IgD-negative memory B cell (primary cell): ENCODE measurements at regions not wholly inside any gene's neighbourhood (a gene's known extent, or its start where the extent isn't known, plus 50 kb on each side); places are given as distances from the start of the nearest gene placed in this dataset.
"Not testable (repeated sequence)": the region's sequence is repeated elsewhere in the genome, so short reads cannot be mapped to it uniquely, and the experiment has no call there.

Source experiments
- H3K27ac Mint-ChIP-seq, 3 donors: one replicate each; pipeline ENCODE4 v1.8.0; 2020 to 2022; ENCODE audit warnings: mild to moderate bottlenecking in 3 of 3, mixed read lengths in 3 of 3, moderate library complexity in 1 of 3
- H3K27me3 Mint-ChIP-seq: one replicate; pipeline ENCODE4 v1.8.0; 2021; ENCODE audit warnings: mixed read lengths
- H3K36me3 Mint-ChIP-seq: one replicate; pipeline ENCODE4 v1.8.0; 2020; ENCODE audit warnings: mild to moderate bottlenecking, mixed read lengths
- H3K4me1 Mint-ChIP-seq, 3 donors: one replicate each; pipeline ENCODE4 v1.8.0; 2020 to 2022; ENCODE audit warnings: mixed read lengths in 3 of 3, mild to moderate bottlenecking in 1 of 3
- H3K4me3 Mint-ChIP-seq, 4 donors: one replicate each; pipeline ENCODE4 v1.8.0; 2020 to 2022; ENCODE audit warnings: mild to moderate bottlenecking in 4 of 4, mixed read lengths in 4 of 4, moderate library complexity in 3 of 4
- H3K9me3 Mint-ChIP-seq, 3 donors: one replicate each; pipeline ENCODE4 v1.8.0; 2020 to 2021; ENCODE audit warnings: mixed read lengths in 3 of 3, mild to moderate bottlenecking in 1 of 3

GRCh38 chr4:32689518-32689917 is 1969.3 kb downstream of the PCDH7 start:
- H3K27ac Mint-ChIP-seq = no peak overlapping the region
- H3K36me3 Mint-ChIP-seq = no peaks in the 10 kb centered on the region
- H3K4me1 Mint-ChIP-seq = no peaks in the 10 kb centered on the region
- no peak overlapping the region for H3K4me3 Mint-ChIP-seq
- H3K9me3 Mint-ChIP-seq = peaks cover 0 to 11% (median 5%) of the 10 kb centered on the region in 3 donors
- no peaks in the 10 kb centered on the region for H3K27me3 Mint-ChIP-seq

GRCh38 chr4:32697281-32697814 is 1977.2 kb downstream of the PCDH7 start:
- Mint-ChIP-seq H3K4me1 (no peaks in the 10 kb centered on the region), H3K27me3 (no peaks in the 10 kb centered on the region), H3K9me3 (peaks cover 2 to 9% (median 5%) of the 10 kb centered on the region in 3 donors), H3K4me3 (no peak overlapping the region), H3K36me3 (no peaks in the 10 kb centered on the region), H3K27ac (no peak overlapping the region)

GRCh38 chr4:32700838-32701237 is 1980.7 kb downstream of the PCDH7 start:
- Mint-ChIP-seq H3K36me3 (no peaks in the 10 kb centered on the region), H3K27me3 (no peaks in the 10 kb centered on the region), H3K4me3 (no peak overlapping the region), H3K27ac (no peak overlapping the region), H3K9me3 (peaks cover 0 to 15% (median 0%) of the 10 kb centered on the region in 3 donors), H3K4me1 (no peaks in the 10 kb centered on the region)

- H3K27ac Mint-ChIP-seq = no peak overlapping the region
- H3K4me3 Mint-ChIP-seq = no peak overlapping the region
- H3K36me3 Mint-ChIP-seq = peaks cover 2% of the 10 kb centered on the region
- H3K9me3 Mint-ChIP-seq = peaks cover 4 to 30% (median 8%) of the 10 kb centered on the region in 3 donors
- H3K4me1 Mint-ChIP-seq = no peaks in the 10 kb centered on the region
- H3K27me3 Mint-ChIP-seq = no peaks in the 10 kb centered on the region
Observed at GRCh38 chr4:32706893-32707292, 1986.7 kb downstream of the PCDH7 start.

- not testable (repeated sequence) for H3K4me1 Mint-ChIP-seq, H3K36me3 Mint-ChIP-seq, H3K4me3 Mint-ChIP-seq, H3K9me3 Mint-ChIP-seq, H3K27me3 Mint-ChIP-seq, H3K27ac Mint-ChIP-seq
Observed at GRCh38 chr4:32716090-32716620, 1996.0 kb downstream of the PCDH7 start.

- H3K27ac Mint-ChIP-seq = no peak overlapping the region
- no peaks in the 10 kb centered on the region for H3K27me3 Mint-ChIP-seq
- no peak overlapping the region for H3K4me3 Mint-ChIP-seq
- peaks cover 0 to 4% (median 3%) of the 10 kb centered on the region in 3 donors for H3K9me3 Mint-ChIP-seq
- no peaks in the 10 kb centered on the region for H3K4me1 Mint-ChIP-seq
- no peaks in the 10 kb centered on the region for H3K36me3 Mint-ChIP-seq
Observed at GRCh38 chr4:32735856-32736590, 2015.9 kb downstream of the PCDH7 start.

GRCh38 chr4:32744211-32744610 is 2024.0 kb downstream of the PCDH7 start:
- no peak overlapping the region for H3K4me3 Mint-ChIP-seq
- no peaks in the 10 kb centered on the region for H3K36me3 Mint-ChIP-seq
- no peak overlapping the region for H3K27ac Mint-ChIP-seq
- H3K9me3 Mint-ChIP-seq = peaks cover 0 to 3% (median 0%) of the 10 kb centered on the region in 3 donors
- H3K4me1 Mint-ChIP-seq = no peaks in the 10 kb centered on the region
- H3K27me3 Mint-ChIP-seq = no peaks in the 10 kb centered on the region

- Mint-ChIP-seq H3K36me3 (no peaks in the 10 kb centered on the region), H3K27ac (no peak overlapping the region)
Observed at GRCh38 chr4:32745351-32745750, 2025.2 kb downstream of the PCDH7 start.

GRCh38 chr4:32748061-32748460 is 2027.9 kb downstream of the PCDH7 start:
- Mint-ChIP-seq H3K36me3 (no peaks in the 10 kb centered on the region), H3K9me3 (no peaks in the 10 kb centered on the region), H3K4me1 (no peaks in the 10 kb centered on the region), H3K4me3 (no peak overlapping the region), H3K27ac (no peak overlapping the region), H3K27me3 (no peaks in the 10 kb centered on the region)

More at GRCh38 chr4:32745351-32745750, 2025.2 kb downstream of the PCDH7 start:
- no peaks in the 10 kb centered on the region for H3K27me3 Mint-ChIP-seq
- no peak overlapping the region for H3K4me3 Mint-ChIP-seq
- no peaks in the 10 kb centered on the region for H3K4me1 Mint-ChIP-seq
- peaks cover 0 to 3% (median 0%) of the 10 kb centered on the region in 3 donors for H3K9me3 Mint-ChIP-seq

- H3K27ac Mint-ChIP-seq = no peak overlapping the region
- no peaks in the 10 kb centered on the region for H3K36me3 Mint-ChIP-seq
- no peaks in the 10 kb centered on the region for H3K27me3 Mint-ChIP-seq
Observed at GRCh38 chr4:32748498-32748897, 2028.3 kb downstream of the PCDH7 start.

GRCh38 chr4:32752962-32753361 is 2032.8 kb downstream of the PCDH7 start:
- Mint-ChIP-seq H3K9me3 (peaks cover 2 to 16% (median 6%) of the 10 kb centered on the region in 3 donors), H3K36me3 (no peaks in the 10 kb centered on the region), H3K27me3 (no peaks in the 10 kb centered on the region), H3K27ac (no peak overlapping the region), H3K4me1 (no peaks in the 10 kb centered on the region), H3K4me3 (no peak overlapping the region)

More at GRCh38 chr4:32748498-32748897, 2028.3 kb downstream of the PCDH7 start:
- no peaks in the 10 kb centered on the region for H3K4me1 Mint-ChIP-seq
- H3K9me3 Mint-ChIP-seq = no peaks in the 10 kb centered on the region
- H3K4me3 Mint-ChIP-seq = no peak overlapping the region

- no peaks in the 10 kb centered on the region for H3K4me1 Mint-ChIP-seq
- no peaks in the 10 kb centered on the region for H3K27me3 Mint-ChIP-seq
- no peaks in the 10 kb centered on the region for H3K36me3 Mint-ChIP-seq
- H3K9me3 Mint-ChIP-seq = peaks cover 0 to 6% (median 4%) of the 10 kb centered on the region in 3 donors
- H3K4me3 Mint-ChIP-seq = no peak overlapping the region
- no peak overlapping the region for H3K27ac Mint-ChIP-seq
Observed at GRCh38 chr4:32768664-32769389, 2048.7 kb downstream of the PCDH7 start.

GRCh38 chr4:32771491-32771890 is 2051.3 kb downstream of the PCDH7 start:
- H3K27me3 Mint-ChIP-seq = no peaks in the 10 kb centered on the region
- no peak overlapping the region for H3K27ac Mint-ChIP-seq
- H3K9me3 Mint-ChIP-seq = peaks cover 0 to 6% (median 2%) of the 10 kb centered on the region in 3 donors
- H3K4me1 Mint-ChIP-seq = no peaks in the 10 kb centered on the region
- H3K36me3 Mint-ChIP-seq = no peaks in the 10 kb centered on the region
- H3K4me3 Mint-ChIP-seq = no peak overlapping the region

- Mint-ChIP-seq H3K27ac (no peak overlapping the region), H3K4me1 (no peaks in the 10 kb centered on the region), H3K9me3 (peaks cover 0 to 21% (median 6%) of the 10 kb centered on the region in 3 donors), H3K4me3 (no peak overlapping the region), H3K36me3 (no peaks in the 10 kb centered on the region), H3K27me3 (no peaks in the 10 kb centered on the region)
Observed at GRCh38 chr4:32775049-32775448, 2054.9 kb downstream of the PCDH7 start.

- H3K4me1 Mint-ChIP-seq = no peaks in the 10 kb centered on the region
- H3K9me3 Mint-ChIP-seq = peaks cover 0 to 21% (median 7%) of the 10 kb centered on the region in 3 donors
- H3K4me3 Mint-ChIP-seq = no peak overlapping the region
- no peaks in the 10 kb centered on the region for H3K27me3 Mint-ChIP-seq
- no peak overlapping the region for H3K27ac Mint-ChIP-seq
- H3K36me3 Mint-ChIP-seq = no peaks in the 10 kb centered on the region
Observed at GRCh38 chr4:32776435-32777203, 2056.4 kb downstream of the PCDH7 start.
